ENCODE measurements at regions not wholly inside any gene's neighbourhood (a gene's known extent, or its start where the extent isn't known, plus 50 kb on each side); places are given as distances from the start of the nearest gene placed in this dataset.
A peak's percentile ranks its signal among the peaks of the same experiment; 100 is the strongest.

GRCh38 chr4:182133033-182133432, 110.2 kb upstream of the TENM3 start:
- DNase-seq (ENCODE audit: low read depth): no peak
- in situ Hi-C loops (cut with HindIII; ENCODE audit: low sequenced_read_pairs): no loop called here
- TF ChIP-seq, protein P1, sequence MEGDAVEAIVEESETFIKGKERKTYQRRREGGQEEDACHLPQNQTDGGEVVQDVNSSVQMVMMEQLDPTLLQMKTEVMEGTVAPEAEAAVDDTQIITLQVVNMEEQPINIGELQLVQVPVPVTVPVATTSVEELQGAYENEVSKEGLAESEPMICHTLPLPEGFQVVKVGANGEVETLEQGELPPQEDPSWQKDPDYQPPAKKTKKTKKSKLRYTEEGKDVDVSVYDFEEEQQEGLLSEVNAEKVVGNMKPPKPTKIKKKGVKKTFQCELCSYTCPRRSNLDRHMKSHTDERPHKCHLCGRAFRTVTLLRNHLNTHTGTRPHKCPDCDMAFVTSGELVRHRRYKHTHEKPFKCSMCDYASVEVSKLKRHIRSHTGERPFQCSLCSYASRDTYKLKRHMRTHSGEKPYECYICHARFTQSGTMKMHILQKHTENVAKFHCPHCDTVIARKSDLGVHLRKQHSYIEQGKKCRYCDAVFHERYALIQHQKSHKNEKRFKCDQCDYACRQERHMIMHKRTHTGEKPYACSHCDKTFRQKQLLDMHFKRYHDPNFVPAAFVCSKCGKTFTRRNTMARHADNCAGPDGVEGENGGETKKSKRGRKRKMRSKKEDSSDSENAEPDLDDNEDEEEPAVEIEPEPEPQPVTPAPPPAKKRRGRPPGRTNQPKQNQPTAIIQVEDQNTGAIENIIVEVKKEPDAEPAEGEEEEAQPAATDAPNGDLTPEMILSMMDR (IDR thresholded peaks at IDR 0.05; ENCODE audit: low read depth, low read length, missing control alignments): no peak
- H3K4me3 ChIP-seq (ENCODE audit: low read depth, low read length): no peak overlapping the region

DNA sequence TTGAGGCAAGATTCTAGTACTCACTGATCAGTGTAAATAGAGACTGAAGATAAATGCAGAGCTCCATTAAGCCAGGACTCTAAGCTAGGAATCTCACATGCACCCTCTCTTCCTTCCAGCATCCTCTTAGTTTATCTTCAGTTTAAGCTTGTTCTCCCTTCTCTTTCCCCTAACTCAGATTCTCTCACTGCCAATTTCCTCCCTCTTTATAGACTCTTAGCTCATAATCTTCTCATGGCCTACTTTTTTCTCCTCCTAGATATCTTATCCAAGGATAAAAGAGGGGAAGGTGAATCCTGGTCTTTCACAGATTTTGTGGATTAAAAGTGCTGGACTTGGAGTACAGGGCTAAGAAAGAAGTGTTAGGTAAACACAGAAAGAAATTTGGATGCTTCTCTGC, 108.9 kb upstream of the TENM3 start:
- in situ Hi-C loops (cut with HindIII; ENCODE audit: low sequenced_read_pairs): no loop called here
- no peak overlapping the region for H3K4me3 ChIP-seq (ENCODE audit: low read depth, low read length)
- no peak for DNase-seq (ENCODE audit: low read depth)
- TF ChIP-seq, protein P1 (IDR thresholded peaks at IDR 0.05; ENCODE audit: low read depth, low read length, missing control alignments): no peak

DNA sequence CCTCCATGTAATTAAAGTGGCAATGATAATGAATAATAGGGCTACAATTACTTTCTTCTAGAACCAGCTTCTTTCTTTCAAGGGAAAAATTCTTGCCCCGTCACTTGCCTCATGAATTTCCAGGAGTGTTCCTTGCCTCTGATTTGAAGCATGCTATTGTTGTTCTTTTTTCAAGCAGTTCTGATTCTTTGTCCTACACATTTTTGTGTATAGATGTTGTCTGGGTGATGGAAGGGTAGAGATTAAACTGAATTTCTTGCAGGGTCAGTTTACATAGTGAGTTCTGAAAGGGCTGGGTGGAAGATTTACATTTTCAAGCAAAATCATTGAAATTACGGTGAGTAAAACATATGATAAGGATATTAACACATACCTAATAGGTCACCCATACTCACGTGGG, 107.0 kb upstream of the TENM3 start:
- in situ Hi-C loops (cut with HindIII; ENCODE audit: low sequenced_read_pairs): no loop called here
- TF ChIP-seq, protein P1 (IDR thresholded peaks at IDR 0.05; ENCODE audit: low read depth, low read length, missing control alignments): no peak
- no peak for DNase-seq (ENCODE audit: low read depth)
- no peak overlapping the region for H3K4me3 ChIP-seq (ENCODE audit: low read depth, low read length)

DNA sequence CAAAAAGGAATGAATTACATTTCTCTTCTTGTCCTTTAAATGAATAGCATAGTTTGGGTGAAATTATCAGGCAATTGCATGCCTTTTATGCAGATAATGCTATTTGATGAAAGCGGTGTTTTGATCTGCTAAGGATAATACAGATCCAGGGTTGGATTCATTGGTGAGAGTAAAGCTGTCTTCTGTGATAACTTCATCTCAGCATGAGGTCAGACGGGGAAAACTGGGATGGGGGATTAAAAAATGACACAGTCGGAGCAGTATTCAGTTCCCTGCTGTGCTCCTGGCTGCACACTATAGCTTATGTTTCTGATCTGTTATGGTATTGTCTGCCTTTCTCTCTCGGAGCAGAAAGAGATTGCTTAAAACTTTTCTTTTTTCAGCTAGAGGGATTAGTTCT, 105.9 kb upstream of the TENM3 start:
- TF ChIP-seq, protein P1 (IDR thresholded peaks at IDR 0.05; ENCODE audit: low read depth, low read length, missing control alignments): no peak
- no peak overlapping the region for H3K4me3 ChIP-seq (ENCODE audit: low read depth, low read length)
- in situ Hi-C loops (cut with HindIII; ENCODE audit: low sequenced_read_pairs): no loop called here
- peak; percentile 62 for DNase-seq (ENCODE audit: low read depth)

DNA sequence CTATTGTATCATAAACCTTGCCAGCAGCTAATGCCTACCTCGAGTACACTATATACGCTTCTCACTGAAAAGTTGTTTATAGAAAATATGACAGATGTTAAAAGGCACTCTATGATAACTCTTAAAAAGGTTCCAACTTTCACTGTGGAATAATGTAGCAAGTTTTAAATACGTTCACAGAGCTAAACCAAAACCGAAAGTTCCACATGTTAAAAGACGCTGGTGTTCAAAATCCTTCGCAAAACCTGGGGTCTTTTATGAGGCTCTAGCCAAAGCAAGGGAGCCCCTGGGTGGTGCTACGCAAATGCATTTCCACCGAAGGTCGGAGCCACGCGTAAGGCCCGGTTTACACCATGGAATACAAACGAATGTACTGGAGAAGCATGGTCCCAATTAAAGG, 103.7 kb upstream of the TENM3 start:
- no peak overlapping the region for H3K4me3 ChIP-seq (ENCODE audit: low read depth, low read length)
- DNase-seq (ENCODE audit: low read depth): no peak
- in situ Hi-C loops (cut with HindIII; ENCODE audit: low sequenced_read_pairs): no loop called here
- TF ChIP-seq, protein P1 (IDR thresholded peaks at IDR 0.05; ENCODE audit: low read depth, low read length, missing control alignments): no peak

- H3K4me3 ChIP-seq (ENCODE audit: low read depth, low read length): no peak overlapping the region
- TF ChIP-seq, protein P1 (IDR thresholded peaks at IDR 0.05; ENCODE audit: low read depth, low read length, missing control alignments): no peak
- no peak for DNase-seq (ENCODE audit: low read depth)
- in situ Hi-C loops (cut with HindIII; ENCODE audit: low sequenced_read_pairs): no loop called here
Observed at GRCh38 chr4:182140547-182140946, 102.7 kb upstream of the TENM3 start.

- DNase-seq (ENCODE audit: low read depth): no peak
- TF ChIP-seq, protein P1 (IDR thresholded peaks at IDR 0.05; ENCODE audit: low read depth, low read length, missing control alignments): no peak
- no peak overlapping the region for H3K4me3 ChIP-seq (ENCODE audit: low read depth, low read length)
- in situ Hi-C loops (cut with HindIII; ENCODE audit: low sequenced_read_pairs): no loop called here
Observed at GRCh38 chr4:182141061-182141460, 102.1 kb upstream of the TENM3 start.

All from astrocyte of the cerebellum (primary cell).